ENCODE measurements at regions not wholly inside any gene's neighbourhood (a gene's known extent, or its start where the extent isn't known, plus 50 kb on each side); places are given as distances from the start of the nearest gene placed in this dataset.
"Not testable (repeated sequence)": the region's sequence is repeated elsewhere in the genome, so short reads cannot be mapped to it uniquely, and the experiment has no call there.

- DNase-seq, result no peak
These were observed 228.8 kb downstream of the SMARCA2 start for GRCh38 chr9:2243666-2244555.

GRCh38 chr9:2247340-2247739, 232.2 kb downstream of the SMARCA2 start:
- DNase-seq, result no peak

GRCh38 chr9:2248768-2249265, 233.7 kb downstream of the SMARCA2 start:
- no peak for DNase-seq

DNA sequence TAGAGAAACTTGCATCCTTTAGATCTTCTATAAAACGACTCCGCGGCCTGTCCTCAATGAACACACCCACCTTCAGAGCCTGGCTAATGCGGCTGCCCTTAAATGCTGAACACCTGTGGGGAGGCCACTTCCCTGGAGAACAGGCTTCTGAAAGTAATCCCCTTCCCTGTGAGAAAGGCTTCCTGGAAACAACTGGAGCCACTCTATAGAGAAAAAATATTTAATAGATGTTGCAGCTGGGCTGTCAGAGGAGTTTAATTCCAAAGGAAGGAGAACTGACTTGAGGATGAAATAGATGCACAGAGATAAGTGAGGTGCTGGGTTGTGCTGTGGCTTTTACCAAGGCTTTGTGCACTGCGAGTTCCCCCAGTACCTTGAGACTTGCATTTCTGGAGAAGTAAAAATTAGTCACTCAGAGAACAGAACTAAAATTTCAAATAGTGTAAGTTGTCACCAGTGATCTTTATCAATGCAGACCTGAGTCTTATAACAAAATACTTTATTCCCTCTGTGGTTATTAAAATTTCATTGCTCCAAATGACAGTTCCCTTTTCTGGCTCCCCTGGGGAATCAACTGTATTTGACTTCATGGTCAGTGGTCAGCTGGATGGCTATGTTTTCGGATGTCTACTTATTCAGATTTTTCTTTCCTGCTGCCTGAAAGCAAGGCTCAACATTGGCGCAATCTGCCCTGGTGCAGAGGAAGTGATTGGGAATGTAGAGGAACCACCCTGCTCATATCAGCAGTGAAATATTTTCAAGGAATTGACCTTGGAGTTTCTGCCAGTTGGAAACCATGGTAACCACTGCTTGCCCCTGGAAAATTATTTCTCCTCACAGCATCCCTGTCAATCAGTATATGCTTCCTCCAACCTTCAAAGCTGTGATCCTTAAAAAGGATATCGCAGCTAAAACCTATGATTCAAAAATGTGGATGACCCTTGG, 238.8 kb downstream of the SMARCA2 start:
- DNase-seq, result no peak

DNA sequence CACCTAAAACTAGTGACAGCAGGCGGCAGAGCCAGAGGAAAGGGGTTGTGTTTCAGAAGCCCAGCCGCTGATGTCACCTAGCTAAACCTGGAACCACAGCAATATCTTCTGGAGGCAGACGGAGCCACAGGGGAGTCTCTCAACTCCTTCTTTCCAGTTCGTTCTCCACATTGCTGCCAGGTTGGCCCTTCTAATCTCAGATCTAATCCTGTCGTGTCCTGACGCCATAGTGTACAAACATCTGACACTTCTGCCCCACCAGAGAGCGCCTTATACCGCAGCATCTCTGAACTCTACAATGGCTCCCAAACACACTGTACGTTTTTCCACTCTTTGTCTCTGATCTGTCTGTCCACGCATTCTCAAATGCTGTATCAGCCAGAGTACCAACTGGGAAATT, 240.0 kb downstream of the SMARCA2 start:
- DNase-seq, result no peak

- DNase-seq, result peak in 1 of 2 experiments; percentile 14
These were observed 242.2 kb downstream of the SMARCA2 start for GRCh38 chr9:2257248-2257929.

DNA sequence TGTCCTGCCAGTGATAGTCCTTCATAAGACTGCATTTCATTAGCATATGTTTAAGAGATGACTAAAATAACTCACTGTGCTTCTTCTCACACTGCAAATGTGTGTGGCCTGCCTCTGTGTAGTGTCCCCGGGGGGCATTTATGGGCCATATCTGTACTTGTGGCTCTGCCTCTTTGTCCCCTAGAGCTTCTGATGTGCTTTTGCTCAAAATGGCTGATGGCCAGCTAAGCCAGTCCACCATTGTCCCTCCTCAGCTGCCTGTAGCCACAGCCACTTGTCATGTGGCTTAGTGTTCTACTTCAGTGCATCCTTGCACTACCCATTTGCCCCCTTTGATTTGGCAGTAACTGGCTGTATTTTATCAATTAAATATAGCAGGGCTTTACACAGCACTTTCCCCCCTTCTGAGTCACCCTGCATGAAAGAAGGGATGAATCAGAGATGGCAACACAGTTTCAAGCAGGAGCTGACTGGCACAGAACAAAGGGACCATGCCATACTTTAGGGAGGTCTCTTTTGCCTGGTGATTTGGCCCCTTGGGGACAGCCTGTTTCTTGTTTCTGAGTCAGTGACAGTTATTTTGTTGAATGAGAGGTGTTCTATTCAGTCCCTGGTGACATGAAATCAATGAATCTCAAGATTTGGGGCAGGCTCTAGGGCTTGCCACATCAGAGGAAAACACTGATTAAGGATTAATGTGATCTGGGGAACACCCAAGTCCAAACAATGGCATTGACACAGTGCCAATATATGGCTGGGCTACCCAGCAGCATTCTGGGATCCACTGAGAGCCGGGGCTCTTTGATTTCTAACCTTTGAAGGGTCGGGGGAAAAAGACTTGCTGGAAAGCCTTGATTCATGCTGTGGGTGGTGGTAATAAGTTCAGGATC, 245.5 kb downstream of the SMARCA2 start:
- DNase-seq, result no peak

DNA sequence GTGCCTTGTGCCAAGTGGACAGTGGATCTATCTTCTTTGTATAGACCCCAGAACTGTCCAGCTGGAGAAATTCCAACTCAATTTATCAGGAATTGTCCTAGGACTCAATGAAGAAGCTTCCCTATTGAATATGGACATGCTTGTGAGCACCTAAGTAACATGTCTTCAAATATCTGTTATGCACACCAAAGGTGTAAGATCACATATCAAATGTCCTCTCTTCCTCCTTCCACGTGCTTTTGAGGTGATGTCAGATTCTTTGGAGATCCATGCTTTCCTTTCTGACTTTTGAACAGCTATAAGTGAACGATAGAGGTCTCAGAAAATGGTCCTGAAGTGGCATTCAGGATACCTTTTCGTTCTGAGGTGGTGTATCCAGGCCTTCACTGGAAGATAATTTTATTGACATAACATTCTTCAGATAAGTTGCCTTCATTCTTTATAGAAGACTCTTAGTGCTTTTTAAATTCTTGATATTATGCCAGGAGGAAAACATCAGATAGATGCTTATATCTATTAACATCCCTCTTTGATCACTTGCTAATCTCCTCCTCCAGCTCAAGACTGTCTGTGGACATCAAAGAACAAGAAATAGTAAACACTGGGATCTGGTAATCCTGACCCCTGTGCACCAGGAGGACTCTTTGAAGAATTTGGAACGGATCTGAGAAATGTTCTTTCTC, 246.4 kb downstream of the SMARCA2 start:
- no peak for DNase-seq

- no peak for DNase-seq
These were observed 247.4 kb downstream of the SMARCA2 start for GRCh38 chr9:2262386-2263071.

GRCh38 chr9:2263111-2263510, 248.0 kb downstream of the SMARCA2 start:
- no peak for DNase-seq

DNA sequence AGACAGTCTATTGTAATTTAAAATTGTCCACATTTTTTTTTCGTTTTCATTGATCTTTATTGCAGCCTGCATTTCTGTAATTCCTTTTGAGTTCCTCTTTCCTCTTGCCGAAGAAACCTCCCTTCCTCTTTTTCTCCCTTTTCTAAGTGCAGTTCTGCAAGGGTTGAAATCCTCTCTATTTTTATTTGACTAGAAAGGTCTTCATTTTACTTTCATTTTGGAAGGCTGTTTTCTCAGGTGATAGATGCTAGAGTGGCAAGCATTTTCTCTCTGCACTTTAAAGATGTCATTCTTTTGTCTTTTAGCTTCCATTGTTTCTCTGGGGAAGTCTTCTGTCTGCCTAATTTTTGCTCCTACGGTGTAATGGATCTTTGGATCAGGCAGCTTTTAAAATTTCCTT, 248.5 kb downstream of the SMARCA2 start:
- DNase-seq, result no peak

GRCh38 chr9:2264081-2264480, 248.9 kb downstream of the SMARCA2 start:
- DNase-seq, result no peak

GRCh38 chr9:2267181-2267745, 252.1 kb downstream of the SMARCA2 start:
- peak in 1 of 2 experiments; percentile 8 for DNase-seq

- no peak for DNase-seq
These were observed 254.6 kb downstream of the SMARCA2 start for GRCh38 chr9:2269778-2270177.

DNA sequence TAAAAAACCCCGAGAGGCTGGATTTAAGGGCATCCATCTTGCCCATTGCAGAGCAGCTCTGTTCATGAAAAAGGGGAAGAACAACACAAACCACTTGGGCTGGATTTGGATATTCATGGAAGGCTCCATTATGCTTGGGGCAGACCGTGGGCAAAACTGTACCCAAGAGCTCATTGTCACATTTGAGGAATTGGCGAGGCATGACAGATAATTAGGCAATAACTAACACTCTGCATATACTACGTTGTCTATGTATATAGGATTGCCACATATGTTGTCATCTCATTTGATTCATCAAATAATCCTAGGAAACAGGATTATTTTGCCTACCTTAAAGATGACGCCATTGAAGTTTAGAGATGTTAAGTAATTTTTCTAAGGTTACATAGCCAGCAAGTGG, 255.4 kb downstream of the SMARCA2 start:
- no peak for DNase-seq

GRCh38 chr9:2271426-2271825, 256.3 kb downstream of the SMARCA2 start:
- no peak for DNase-seq

- no peak for DNase-seq
These were observed 259.6 kb downstream of the SMARCA2 start for GRCh38 chr9:2274762-2275161.

DNA sequence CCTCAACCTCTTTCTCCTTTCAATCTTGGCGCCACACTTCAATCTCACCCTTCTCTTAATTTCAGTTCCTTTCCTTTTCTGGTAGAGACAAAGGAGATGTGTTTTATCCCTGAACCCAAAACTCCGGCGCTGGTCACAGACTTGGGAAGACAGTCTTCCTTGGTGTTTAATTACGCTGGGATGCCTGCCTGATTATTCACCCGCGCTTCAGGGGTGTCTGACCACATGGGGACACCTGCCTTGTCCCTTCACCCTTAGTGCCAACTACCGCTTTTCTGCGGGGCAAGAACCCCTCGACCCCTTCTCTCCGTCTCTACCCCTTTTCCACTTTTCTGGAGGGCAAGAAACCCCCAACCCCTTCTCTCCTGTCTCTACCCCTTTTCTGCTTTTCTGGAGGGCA, 261.1 kb downstream of the SMARCA2 start:
- no peak for DNase-seq

DNA sequence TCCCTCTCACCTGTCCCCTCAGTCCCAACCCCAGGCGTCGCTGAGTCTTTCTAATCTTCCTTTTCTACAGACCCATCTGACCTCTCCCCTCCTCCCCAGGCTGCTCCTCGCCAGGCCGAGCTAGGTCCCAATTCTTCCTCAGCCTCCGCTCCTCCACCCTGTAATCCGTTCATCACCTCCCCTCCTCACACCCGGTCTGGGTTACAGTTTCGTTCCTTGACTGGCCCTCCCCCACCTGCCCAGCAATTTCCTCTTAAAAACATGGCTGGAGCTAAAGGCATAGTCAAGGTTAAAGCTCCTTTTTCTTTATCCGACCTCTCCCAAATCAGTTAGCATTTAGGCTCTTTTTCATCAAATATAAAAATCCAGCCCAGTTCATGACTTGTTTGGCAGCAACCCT, 262.0 kb downstream of the SMARCA2 start:
- not testable (repeated sequence) for DNase-seq

- DNase-seq, result not testable (repeated sequence)
These were observed 262.5 kb downstream of the SMARCA2 start for GRCh38 chr9:2277644-2278043.
